Stromal cell of bone marrow (primary cell): ENCODE measurements at regions not wholly inside any gene's neighbourhood (a gene's known extent, or its start where the extent isn't known, plus 50 kb on each side); places are given as distances from the start of the nearest gene placed in this dataset.
A peak's percentile ranks its signal among the peaks of the same experiment; 100 is the strongest.

Source experiments
- DNase-seq: peaks from one replicate; pipeline ENCODE4 v3.0.0-alpha.2; 2012; ENCODE audit warnings: low read depth

GRCh38 chr4:167492007-167492406, 257.7 kb upstream of the SPOCK3 start:
- DNase-seq: no peak

GRCh38 chr4:167509551-167509950, 275.3 kb upstream of the SPOCK3 start:
- no peak for DNase-seq

GRCh38 chr4:167524091-167524490, 289.8 kb upstream of the SPOCK3 start:
- no peak for DNase-seq

GRCh38 chr4:167537761-167538160, 303.5 kb upstream of the SPOCK3 start:
- DNase-seq: no peak

- no peak for DNase-seq
These were observed 307.0 kb upstream of the SPOCK3 start for GRCh38 chr4:167541286-167541685.

- no peak for DNase-seq
These were observed 310.1 kb upstream of the SPOCK3 start for GRCh38 chr4:167544391-167544790.

- no peak for DNase-seq
These were observed 315.7 kb upstream of the SPOCK3 start for GRCh38 chr4:167550021-167550420.

- no peak for DNase-seq
These were observed 321.2 kb upstream of the SPOCK3 start for GRCh38 chr4:167555338-167556022.

- DNase-seq: no peak
These were observed 344.6 kb upstream of the SPOCK3 start for GRCh38 chr4:167578906-167579305.

GRCh38 chr4:167581449-167581965, 347.2 kb upstream of the SPOCK3 start:
- DNase-seq: no peak

GRCh38 chr4:167587361-167587760, 353.1 kb upstream of the SPOCK3 start:
- DNase-seq: no peak

- no peak for DNase-seq
These were observed 361.6 kb upstream of the SPOCK3 start for GRCh38 chr4:167595898-167596297.

GRCh38 chr4:167602157-167602556, 367.9 kb upstream of the SPOCK3 start:
- no peak for DNase-seq

GRCh38 chr4:167606551-167606950, 372.3 kb upstream of the SPOCK3 start:
- no peak for DNase-seq

- no peak for DNase-seq
These were observed 379.1 kb upstream of the SPOCK3 start for GRCh38 chr4:167613381-167613780.

GRCh38 chr4:167614866-167615265, 380.6 kb upstream of the SPOCK3 start:
- no peak for DNase-seq

GRCh38 chr4:167616476-167616875, 382.2 kb upstream of the SPOCK3 start:
- DNase-seq: no peak

GRCh38 chr4:167622481-167623240, 388.4 kb upstream of the SPOCK3 start:
- peak; percentile 44 for DNase-seq

GRCh38 chr4:167623241-167623572, 388.9 kb upstream of the SPOCK3 start:
- DNase-seq: no peak

- no peak for DNase-seq
These were observed 395.0 kb upstream of the SPOCK3 start for GRCh38 chr4:167629272-167629671.

- no peak for DNase-seq
These were observed 408.0 kb upstream of the SPOCK3 start for GRCh38 chr4:167642250-167642649.

- no peak for DNase-seq
These were observed 411.1 kb upstream of the SPOCK3 start for GRCh38 chr4:167645358-167645757.

GRCh38 chr4:167652267-167652666, 418.0 kb upstream of the SPOCK3 start:
- DNase-seq: no peak
